ENCODE measurements at regions not wholly inside any gene's neighbourhood (a gene's known extent, or its start where the extent isn't known, plus 50 kb on each side); places are given as distances from the start of the nearest gene placed in this dataset.
"Not testable (repeated sequence)": the region's sequence is repeated elsewhere in the genome, so short reads cannot be mapped to it uniquely, and the experiment has no call there.

DNA sequence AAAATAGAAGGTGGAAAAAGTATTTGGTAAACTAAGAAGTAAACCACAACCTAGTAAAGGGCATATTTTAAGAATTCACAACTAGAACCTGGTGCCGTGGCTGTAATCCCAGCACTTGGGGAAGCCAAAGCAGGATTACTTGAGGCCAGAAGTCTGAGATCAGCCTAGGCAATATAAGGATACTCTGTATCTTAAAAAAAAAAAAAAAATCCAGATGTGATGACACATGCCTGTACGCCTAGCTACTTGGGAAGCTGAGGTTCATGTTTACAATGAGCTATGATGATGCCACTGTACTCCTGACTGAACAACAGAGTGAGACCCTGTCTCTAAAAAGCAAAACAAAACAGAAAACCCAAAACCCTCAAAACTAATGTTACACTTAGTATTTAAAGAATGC lies 156.5 kb upstream of the XIST start:
- H3K27ac ChIP-seq (ENCODE audit: low read depth in 1 of 2, low read length in 1 of 2) = no peak overlapping the region
- H3K4me1 ChIP-seq (ENCODE audit: control insufficient read depth in 2 of 2, insufficient read depth in 2 of 2, low read length in 2 of 2) = no peaks in the 10 kb centered on the region
- no peaks in the 10 kb centered on the region for H3K9me3 ChIP-seq (ENCODE audit: control insufficient read depth in 2 of 2, insufficient read depth in 1 of 2, low read length in 1 of 2)
- no peaks in the 10 kb centered on the region for H3K36me3 ChIP-seq (ENCODE audit: control insufficient read depth in 2 of 2, insufficient read depth in 2 of 2, low read length in 1 of 2)
- no peak for DNase-seq (ENCODE audit: low read depth in 6 of 9, low spot score in 9 of 9)
- 98% methylated on average over 2 of the region's 2 CpGs for WGBS
- H3K4me3 ChIP-seq (ENCODE audit: low read length in 2 of 2) = no peak overlapping the region
- H3K27me3 ChIP-seq (ENCODE audit: control insufficient read depth in 2 of 2, insufficient read depth in 1 of 2, low read length in 1 of 2) = no peaks in the 10 kb centered on the region

GRCh38 chrX:73992019-73992418 lies 139.5 kb upstream of the XIST start:
- Histone ChIP-seq H3K36me3 (ENCODE audit: control insufficient read depth in 2 of 2, insufficient read depth in 2 of 2, low read length in 1 of 2) (peaks cover 0 to 6% of the 10 kb centered on the region in 2 donors), H3K4me3 (ENCODE audit: low read length in 2 of 2) (no peak overlapping the region), H3K27ac (ENCODE audit: low read depth in 1 of 2, low read length in 1 of 2) (no peak overlapping the region), H3K9me3 (ENCODE audit: control insufficient read depth in 2 of 2, insufficient read depth in 1 of 2, low read length in 1 of 2) (peaks cover 0 to 4% of the 10 kb centered on the region in 2 donors), H3K4me1 (ENCODE audit: control insufficient read depth in 2 of 2, insufficient read depth in 2 of 2, low read length in 2 of 2) (no peaks in the 10 kb centered on the region), H3K27me3 (ENCODE audit: control insufficient read depth in 2 of 2, insufficient read depth in 1 of 2, low read length in 1 of 2) (no peaks in the 10 kb centered on the region)
- WGBS = 98% methylated on average over 6 of the region's 6 CpGs
- DNase-seq (ENCODE audit: low read depth in 6 of 9, low spot score in 9 of 9) = no peak

- Histone ChIP-seq H3K36me3 (ENCODE audit: control insufficient read depth in 2 of 2, insufficient read depth in 2 of 2, low read length in 1 of 2) (peaks cover 0 to 4% of the 10 kb centered on the region in 2 donors), H3K27ac (ENCODE audit: low read depth in 1 of 2, low read length in 1 of 2) (no peak overlapping the region), H3K9me3 (ENCODE audit: control insufficient read depth in 2 of 2, insufficient read depth in 1 of 2, low read length in 1 of 2) (peaks cover 0 to 4% of the 10 kb centered on the region in 2 donors), H3K27me3 (ENCODE audit: control insufficient read depth in 2 of 2, insufficient read depth in 1 of 2, low read length in 1 of 2) (no peaks in the 10 kb centered on the region), H3K4me3 (ENCODE audit: low read length in 2 of 2) (no peak overlapping the region), H3K4me1 (ENCODE audit: control insufficient read depth in 2 of 2, insufficient read depth in 2 of 2, low read length in 2 of 2) (no peaks in the 10 kb centered on the region)
- no peak for DNase-seq (ENCODE audit: low read depth in 6 of 9, low spot score in 9 of 9)
These were observed 134.7 kb upstream of the XIST start for GRCh38 chrX:73987166-73987565.

DNA sequence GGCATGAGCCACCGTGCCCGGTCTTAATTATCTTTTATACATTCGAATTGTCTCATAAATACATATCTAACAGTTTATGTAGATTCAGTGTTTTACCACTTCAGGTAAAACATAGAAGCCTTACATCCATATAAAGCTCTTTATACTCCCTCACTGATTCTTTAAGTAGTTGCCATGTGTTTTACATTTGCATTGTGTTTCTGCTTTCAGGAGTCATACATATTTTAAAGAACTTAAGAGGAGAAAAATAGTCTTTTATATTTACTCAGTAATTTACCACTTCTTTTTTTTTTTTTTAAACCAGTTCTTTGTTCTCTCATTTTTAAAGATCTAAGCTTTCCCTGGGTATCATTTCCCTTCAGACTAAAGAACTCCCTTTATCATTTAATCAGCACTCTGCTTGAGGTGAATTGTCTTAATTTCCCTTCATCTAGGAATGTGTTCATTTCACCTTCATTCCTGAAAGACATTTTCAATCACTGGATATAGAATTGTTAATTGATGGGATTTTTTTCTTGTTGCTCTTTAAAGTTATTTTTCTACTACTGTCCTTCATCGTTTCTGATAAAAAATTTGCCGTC lies 127.1 kb upstream of the XIST start:
- DNase-seq (ENCODE audit: low read depth in 6 of 9, low spot score in 9 of 9) = no peak
- peaks cover 0 to 4% of the 10 kb centered on the region in 2 donors for H3K36me3 ChIP-seq (ENCODE audit: control insufficient read depth in 2 of 2, insufficient read depth in 2 of 2, low read length in 1 of 2)
- no peaks in the 10 kb centered on the region for H3K27me3 ChIP-seq (ENCODE audit: control insufficient read depth in 2 of 2, insufficient read depth in 1 of 2, low read length in 1 of 2)
- no peak overlapping the region for H3K27ac ChIP-seq (ENCODE audit: low read depth in 1 of 2, low read length in 1 of 2)
- H3K9me3 ChIP-seq (ENCODE audit: control insufficient read depth in 2 of 2, insufficient read depth in 1 of 2, low read length in 1 of 2) = no peaks in the 10 kb centered on the region
- WGBS = 90% methylated on average over 5 of the region's 5 CpGs
- H3K4me1 ChIP-seq (ENCODE audit: control insufficient read depth in 2 of 2, insufficient read depth in 2 of 2, low read length in 2 of 2) = peaks cover 0 to 11% of the 10 kb centered on the region in 2 donors
- no peak overlapping the region for H3K4me3 ChIP-seq (ENCODE audit: low read length in 2 of 2)

DNA sequence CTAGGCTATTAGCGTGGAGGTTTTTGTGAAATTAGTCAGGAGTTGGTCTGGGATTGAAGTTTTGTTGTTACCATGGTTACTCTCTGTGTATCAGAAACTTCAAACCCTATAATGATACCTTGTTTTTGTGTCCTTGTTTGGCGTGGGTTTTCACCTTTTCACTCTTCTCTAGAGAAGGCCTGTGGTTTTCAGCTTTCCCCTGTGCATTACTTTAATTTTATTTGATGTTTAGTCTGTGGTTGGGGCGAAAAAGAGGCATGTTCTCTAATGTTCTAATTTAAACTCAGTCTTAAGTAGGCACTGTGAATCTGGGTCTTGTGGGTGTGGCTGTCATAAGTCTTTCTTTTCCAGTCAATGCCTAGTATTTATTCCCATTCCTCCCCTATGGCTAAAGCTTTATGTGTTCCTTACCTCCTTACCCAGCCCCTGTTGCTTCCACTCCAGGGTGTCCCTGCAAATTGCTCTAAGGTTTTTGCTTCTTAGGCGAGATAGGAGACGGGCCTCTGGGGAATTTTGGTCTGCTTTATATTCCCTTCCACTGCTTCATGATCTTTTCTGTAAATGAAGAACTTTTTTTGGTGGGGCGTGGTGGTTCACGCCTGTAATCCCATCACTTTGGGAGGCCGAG lies 125.1 kb upstream of the XIST start:
- no peak overlapping the region for H3K27ac ChIP-seq (ENCODE audit: low read depth in 1 of 2, low read length in 1 of 2)
- no peak overlapping the region for H3K4me3 ChIP-seq (ENCODE audit: low read length in 2 of 2)
- peaks cover 0 to 11% of the 10 kb centered on the region in 2 donors for H3K4me1 ChIP-seq (ENCODE audit: control insufficient read depth in 2 of 2, insufficient read depth in 2 of 2, low read length in 2 of 2)
- no peaks in the 10 kb centered on the region for H3K9me3 ChIP-seq (ENCODE audit: control insufficient read depth in 2 of 2, insufficient read depth in 1 of 2, low read length in 1 of 2)
- peaks cover 0 to 2% of the 10 kb centered on the region in 2 donors for H3K36me3 ChIP-seq (ENCODE audit: control insufficient read depth in 2 of 2, insufficient read depth in 2 of 2, low read length in 1 of 2)
- DNase-seq (ENCODE audit: low read depth in 6 of 9, low spot score in 9 of 9) = peak in 7 of 9 donors; percentile 11 to 61 (median 21)
- WGBS = 71% methylated on average over 8 of the region's 8 CpGs
- no peaks in the 10 kb centered on the region for H3K27me3 ChIP-seq (ENCODE audit: control insufficient read depth in 2 of 2, insufficient read depth in 1 of 2, low read length in 1 of 2)

DNA sequence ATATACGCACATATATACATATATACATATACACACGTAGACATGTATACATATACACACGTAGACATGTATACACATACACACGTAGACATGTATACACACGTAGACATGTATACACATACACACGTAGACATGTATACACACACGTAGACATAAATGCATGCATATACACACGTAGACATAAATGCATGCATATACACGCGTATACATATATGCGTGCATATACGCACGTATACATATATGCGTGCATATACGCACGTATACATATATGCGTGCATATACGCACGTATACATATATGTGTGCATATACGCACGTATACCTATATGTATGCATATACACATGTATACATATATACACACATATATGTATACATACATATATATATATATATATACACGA lies 114.9 kb upstream of the XIST start:
- not testable (repeated sequence) for H3K4me3 ChIP-seq (ENCODE audit: low read length in 2 of 2); H3K9me3 ChIP-seq (ENCODE audit: control insufficient read depth in 2 of 2, insufficient read depth in 1 of 2, low read length in 1 of 2); H3K27me3 ChIP-seq (ENCODE audit: control insufficient read depth in 2 of 2, insufficient read depth in 1 of 2, low read length in 1 of 2); H3K27ac ChIP-seq (ENCODE audit: low read depth in 1 of 2, low read length in 1 of 2); DNase-seq (ENCODE audit: low read depth in 6 of 9, low spot score in 9 of 9); H3K4me1 ChIP-seq (ENCODE audit: control insufficient read depth in 2 of 2, insufficient read depth in 2 of 2, low read length in 2 of 2)
- 79% methylated on average over 22 of the region's 22 CpGs for WGBS
- H3K36me3 ChIP-seq (ENCODE audit: control insufficient read depth in 2 of 2, insufficient read depth in 2 of 2, low read length in 1 of 2) = peaks cover 7 to 16% of the 10 kb centered on the region in 2 donors

GRCh38 chrX:73965833-73966232 lies 113.3 kb upstream of the XIST start:
- WGBS = 100% methylated on average over 2 of the region's 2 CpGs
- peaks cover 7 to 16% of the 10 kb centered on the region in 2 donors for H3K36me3 ChIP-seq (ENCODE audit: control insufficient read depth in 2 of 2, insufficient read depth in 2 of 2, low read length in 1 of 2)

GRCh38 chrX:73964579-73964978 lies 112.1 kb upstream of the XIST start:
- H3K27me3 ChIP-seq (ENCODE audit: control insufficient read depth in 2 of 2, insufficient read depth in 1 of 2, low read length in 1 of 2) = no peaks in the 10 kb centered on the region
- no peaks in the 10 kb centered on the region for H3K9me3 ChIP-seq (ENCODE audit: control insufficient read depth in 2 of 2, insufficient read depth in 1 of 2, low read length in 1 of 2)
- H3K4me1 ChIP-seq (ENCODE audit: control insufficient read depth in 2 of 2, insufficient read depth in 2 of 2, low read length in 2 of 2) = no peaks in the 10 kb centered on the region
- WGBS = 97% methylated on average over 1 of the region's 1 CpG
- no peak overlapping the region for H3K27ac ChIP-seq (ENCODE audit: low read depth in 1 of 2, low read length in 1 of 2)
- H3K36me3 ChIP-seq (ENCODE audit: control insufficient read depth in 2 of 2, insufficient read depth in 2 of 2, low read length in 1 of 2) = peaks cover 7 to 16% of the 10 kb centered on the region in 2 donors
- no peak overlapping the region for H3K4me3 ChIP-seq (ENCODE audit: low read length in 2 of 2)
- DNase-seq (ENCODE audit: low read depth in 6 of 9, low spot score in 9 of 9) = no peak

More at GRCh38 chrX:73965833-73966232, 113.3 kb upstream of the XIST start:
- Histone ChIP-seq H3K9me3 (ENCODE audit: control insufficient read depth in 2 of 2, insufficient read depth in 1 of 2, low read length in 1 of 2) (no peaks in the 10 kb centered on the region), H3K4me3 (ENCODE audit: low read length in 2 of 2) (no peak overlapping the region), H3K27ac (ENCODE audit: low read depth in 1 of 2, low read length in 1 of 2) (no peak overlapping the region), H3K27me3 (ENCODE audit: control insufficient read depth in 2 of 2, insufficient read depth in 1 of 2, low read length in 1 of 2) (no peaks in the 10 kb centered on the region), H3K4me1 (ENCODE audit: control insufficient read depth in 2 of 2, insufficient read depth in 2 of 2, low read length in 2 of 2) (no peaks in the 10 kb centered on the region)
- DNase-seq (ENCODE audit: low read depth in 6 of 9, low spot score in 9 of 9) = no peak

DNA sequence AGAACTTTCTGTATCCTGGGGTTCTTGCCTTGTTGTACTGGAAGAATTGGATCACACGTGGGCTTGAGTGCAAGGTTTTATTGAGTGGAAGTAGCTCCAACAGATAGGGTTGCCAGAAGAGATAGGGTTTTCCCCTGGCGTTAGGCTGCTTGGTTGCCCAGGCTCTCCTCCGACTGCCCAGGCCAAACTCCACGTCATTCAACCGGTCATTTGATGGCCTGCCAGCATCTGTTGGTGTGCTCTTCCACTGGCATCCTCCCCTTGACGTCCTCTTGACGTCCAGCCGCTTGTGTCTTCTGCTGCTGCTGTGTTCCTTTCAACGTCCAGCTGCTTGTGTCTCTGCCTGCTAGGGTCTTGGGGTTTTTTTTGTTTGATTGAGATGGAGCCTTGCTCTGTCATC lies 111.2 kb upstream of the XIST start:
- H3K27me3 ChIP-seq (ENCODE audit: control insufficient read depth in 2 of 2, insufficient read depth in 1 of 2, low read length in 1 of 2) = no peaks in the 10 kb centered on the region
- H3K9me3 ChIP-seq (ENCODE audit: control insufficient read depth in 2 of 2, insufficient read depth in 1 of 2, low read length in 1 of 2) = no peaks in the 10 kb centered on the region
- WGBS = 98% methylated on average over 9 of the region's 9 CpGs
- H3K36me3 ChIP-seq (ENCODE audit: control insufficient read depth in 2 of 2, insufficient read depth in 2 of 2, low read length in 1 of 2) = peaks cover 7 to 16% of the 10 kb centered on the region in 2 donors
- no peak overlapping the region for H3K4me3 ChIP-seq (ENCODE audit: low read length in 2 of 2)
- no peak for DNase-seq (ENCODE audit: low read depth in 6 of 9, low spot score in 9 of 9)
- H3K27ac ChIP-seq (ENCODE audit: low read depth in 1 of 2, low read length in 1 of 2) = no peak overlapping the region
- no peaks in the 10 kb centered on the region for H3K4me1 ChIP-seq (ENCODE audit: control insufficient read depth in 2 of 2, insufficient read depth in 2 of 2, low read length in 2 of 2)
